Cerebellar nuclear complex (tissue), 1 donor: ENCODE measurements at regions not wholly inside any gene's neighbourhood (a gene's known extent, or its start where the extent isn't known, plus 50 kb on each side); places are given as distances from the start of the nearest gene placed in this dataset.

Source experiments
- DNase-seq, 2 experiments: peaks; one replicate each; lab custom pipeline; 2025; lab: John Stamatoyannopoulos, UW

GRCh38 chr2:172230889-172231401 is 128.2 kb upstream of the DLX2 start:
- peak in 1 of 2 experiments; percentile 20 for DNase-seq

DNA sequence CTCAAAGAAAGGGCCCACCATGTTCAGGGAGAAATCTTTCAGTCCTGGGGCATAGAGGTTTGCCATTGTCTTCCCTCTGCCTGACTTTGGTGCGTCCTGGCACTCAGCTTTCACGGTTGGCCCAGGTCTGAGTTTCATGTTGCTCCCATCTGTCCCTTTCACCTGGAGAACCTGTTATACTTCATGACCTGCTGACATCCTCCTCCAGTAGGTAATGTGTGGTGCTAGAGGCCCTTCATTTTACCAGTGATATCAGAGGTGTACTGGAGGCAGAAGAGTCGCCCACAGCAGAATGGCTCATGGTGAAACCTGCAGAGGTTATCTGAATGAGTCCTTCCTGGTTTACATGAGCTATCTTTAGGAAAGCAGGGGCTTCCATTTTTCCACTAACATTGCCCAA is 128.8 kb upstream of the DLX2 start:
- DNase-seq = peak in 1 of 2 experiments; percentile 33

DNA sequence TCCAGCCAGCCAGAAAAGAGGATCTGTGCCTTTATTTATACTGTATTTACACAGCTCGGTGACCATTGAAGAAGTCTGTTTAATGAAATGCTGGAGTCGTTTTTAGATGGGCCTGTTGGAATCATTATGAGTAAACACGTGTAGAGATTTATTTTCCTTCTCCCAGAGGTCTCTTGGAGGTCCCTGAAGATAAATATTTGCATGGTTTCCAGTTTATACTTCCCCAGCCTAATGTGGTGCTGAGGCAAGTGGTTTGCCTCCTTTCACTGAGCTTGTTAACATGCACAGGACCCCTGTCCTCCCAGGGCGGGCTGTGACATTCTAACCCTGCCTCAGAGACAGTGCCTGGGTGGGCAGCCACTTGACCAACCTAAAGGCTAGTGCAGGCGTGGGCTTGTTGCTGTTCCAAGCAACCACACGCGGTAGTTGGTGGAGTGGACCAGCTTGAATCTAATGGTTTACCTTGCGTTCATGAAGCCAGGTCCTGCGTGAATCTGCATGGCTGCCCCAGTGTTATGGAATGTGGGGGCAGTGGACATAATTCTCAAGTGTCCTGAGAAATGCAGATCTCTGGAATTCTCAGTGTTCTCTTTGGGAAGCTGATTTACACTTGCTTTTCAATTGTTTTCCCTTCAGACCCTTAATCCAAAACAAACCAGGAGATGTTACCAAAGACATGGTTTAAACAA is 130.2 kb upstream of the DLX2 start:
- no peak for DNase-seq

DNA sequence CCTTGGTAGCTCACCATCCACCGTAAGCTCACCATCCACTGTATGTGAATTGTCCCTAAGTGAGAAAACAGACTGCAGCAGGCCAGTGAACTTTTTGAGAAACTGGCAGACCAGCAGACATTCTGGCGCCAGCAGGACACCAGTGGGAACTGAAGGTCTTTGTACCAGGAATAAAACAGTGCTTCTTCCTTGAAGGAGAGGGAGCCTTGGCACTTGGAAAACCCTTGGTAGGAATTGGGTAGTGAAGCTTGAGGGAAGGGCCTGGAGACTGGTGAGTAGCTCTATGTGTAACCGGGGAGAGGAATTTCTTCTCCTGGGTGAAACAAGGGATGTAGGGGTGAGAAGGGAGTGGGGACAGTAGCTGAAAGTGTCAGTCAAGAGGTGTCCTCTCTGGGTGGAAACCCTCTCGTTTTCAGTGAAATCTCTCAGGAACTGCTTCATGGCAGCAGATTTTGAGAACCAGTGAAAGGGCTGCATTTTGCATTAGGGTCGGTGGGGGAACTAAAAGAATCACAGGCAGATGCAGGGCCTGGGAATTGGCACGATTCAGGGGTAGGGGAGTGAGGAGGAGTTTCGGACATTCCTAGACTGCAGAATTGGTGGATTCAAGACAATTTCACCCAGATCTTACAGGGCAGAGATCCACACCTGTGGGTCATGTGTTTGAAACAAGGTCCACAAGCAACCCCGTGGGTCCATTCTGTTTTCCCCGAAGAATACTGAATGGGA is 131.5 kb upstream of the DLX2 start:
- no peak for DNase-seq

DNA sequence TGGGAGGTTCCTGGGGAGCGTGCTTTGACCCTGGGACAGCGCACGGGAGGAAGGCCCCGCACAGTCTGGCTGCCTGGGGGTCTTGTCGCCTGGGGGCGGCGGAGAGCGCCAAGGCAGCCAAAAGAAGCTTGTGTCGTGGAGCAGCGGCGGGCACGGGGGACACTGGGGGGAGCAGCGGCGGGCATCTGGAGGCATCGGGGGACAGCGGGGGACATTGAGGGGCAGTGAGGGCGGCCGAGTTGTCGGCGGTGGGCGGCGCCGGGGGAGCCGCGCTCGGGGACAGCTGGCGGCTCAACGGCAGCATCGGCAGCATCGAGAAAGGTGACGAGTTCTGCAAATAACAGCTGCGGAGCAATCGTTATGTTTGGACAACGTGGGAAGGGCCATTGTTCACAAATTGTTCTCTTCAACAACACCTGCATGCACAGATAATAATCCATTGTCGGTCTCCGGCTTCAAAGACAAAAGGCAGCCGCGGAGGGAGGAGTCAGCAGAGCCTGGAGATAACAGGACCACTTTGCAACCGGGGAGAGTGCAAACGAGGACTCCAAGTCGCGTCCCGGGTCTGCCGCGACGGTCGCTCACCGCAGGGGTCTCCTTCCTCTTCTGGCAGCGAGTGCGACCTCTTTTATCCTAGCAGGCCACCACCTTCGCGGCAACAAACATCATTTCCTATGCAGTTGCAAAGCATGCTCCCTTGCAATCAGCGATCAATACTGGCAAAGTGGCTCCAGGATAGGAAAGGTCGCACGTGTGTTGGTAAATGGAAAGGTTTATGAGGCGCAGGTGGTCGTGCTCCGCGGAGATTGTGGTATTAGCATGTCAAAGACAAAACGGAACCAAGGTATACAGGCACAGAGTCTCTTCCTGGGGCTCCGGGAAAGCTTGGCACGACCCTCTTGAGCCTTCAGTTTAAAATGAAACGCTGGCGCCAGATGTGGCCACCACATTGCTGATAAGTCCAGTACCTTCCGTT is 132.3 kb upstream of the DLX2 start:
- no peak for DNase-seq

DNA sequence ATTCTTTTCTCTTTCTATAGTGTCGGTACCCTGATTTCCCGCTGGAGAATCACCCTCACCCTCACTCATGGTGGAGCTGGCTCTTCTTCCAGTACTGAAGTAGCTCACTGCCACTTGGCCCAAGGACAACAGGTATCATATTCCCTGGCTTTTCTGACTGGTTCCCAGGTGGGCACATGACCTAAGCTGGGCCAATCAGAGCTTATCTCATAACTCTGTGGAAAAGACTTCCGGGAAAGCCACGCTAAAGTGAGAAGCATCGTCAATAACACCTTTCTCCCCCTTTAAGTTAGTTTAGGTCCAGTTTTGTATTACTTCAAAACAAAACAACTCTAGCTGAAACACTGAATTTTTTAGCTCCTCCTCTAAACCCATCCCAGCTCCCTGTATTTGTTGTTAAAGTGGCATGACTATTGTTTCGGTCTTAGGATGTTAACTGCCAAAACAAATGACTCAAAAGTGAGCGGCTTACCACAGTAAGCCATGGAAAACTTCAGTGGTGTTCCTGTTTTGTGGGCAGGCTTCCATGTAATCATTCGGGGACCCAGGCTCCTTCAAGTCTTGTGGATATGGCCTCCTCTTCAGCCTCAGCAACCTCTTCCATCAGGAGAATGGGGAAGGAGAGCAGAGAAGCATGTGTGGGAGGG is 137.4 kb upstream of the DLX2 start:
- DNase-seq = no peak

GRCh38 chr2:172241222-172241621 is 138.5 kb upstream of the DLX2 start:
- DNase-seq = no peak

DNA sequence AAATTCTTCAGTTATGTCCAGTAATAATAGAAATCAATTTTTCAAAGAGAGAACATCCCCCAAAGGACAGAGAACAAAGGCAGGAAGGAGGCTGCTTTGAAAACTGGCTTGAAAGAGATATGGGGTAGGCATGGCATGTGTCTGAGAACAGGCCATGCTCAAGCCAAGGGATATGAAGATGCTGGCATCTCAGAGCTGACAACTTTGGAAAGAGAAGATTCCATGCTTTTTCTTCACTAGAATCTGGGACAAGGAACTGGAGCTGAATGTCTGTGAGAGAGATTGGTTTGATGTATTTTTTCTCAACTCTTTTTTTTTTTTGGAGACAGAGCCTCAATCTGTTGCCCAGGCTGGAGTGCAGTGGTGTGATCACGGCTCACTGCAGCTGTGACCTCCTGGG is 139.8 kb upstream of the DLX2 start:
- DNase-seq = no peak

DNA sequence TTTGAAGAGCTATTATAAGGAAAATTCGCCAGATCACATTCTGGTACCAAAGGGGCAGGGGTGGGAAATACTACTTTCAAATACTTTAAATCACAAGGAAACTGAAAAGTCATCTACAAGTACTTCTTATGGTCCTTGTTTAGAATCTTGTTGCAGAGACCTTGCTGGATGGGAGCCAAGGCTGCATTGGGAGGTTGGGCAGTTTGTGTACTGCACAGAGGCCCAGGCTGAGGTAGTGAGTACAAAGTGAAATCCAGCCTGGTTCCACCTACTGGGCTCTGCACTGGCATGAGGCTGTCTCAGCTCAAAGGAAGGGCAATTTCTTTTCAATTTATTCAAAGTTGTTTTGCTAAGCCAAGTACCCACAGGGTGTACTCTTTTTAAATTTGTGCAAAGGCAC is 140.3 kb upstream of the DLX2 start:
- no peak for DNase-seq

- no peak for DNase-seq
These were observed 141.9 kb upstream of the DLX2 start for GRCh38 chr2:172244419-172245130.

GRCh38 chr2:172246649-172247048 is 143.9 kb upstream of the DLX2 start:
- DNase-seq = no peak

DNA sequence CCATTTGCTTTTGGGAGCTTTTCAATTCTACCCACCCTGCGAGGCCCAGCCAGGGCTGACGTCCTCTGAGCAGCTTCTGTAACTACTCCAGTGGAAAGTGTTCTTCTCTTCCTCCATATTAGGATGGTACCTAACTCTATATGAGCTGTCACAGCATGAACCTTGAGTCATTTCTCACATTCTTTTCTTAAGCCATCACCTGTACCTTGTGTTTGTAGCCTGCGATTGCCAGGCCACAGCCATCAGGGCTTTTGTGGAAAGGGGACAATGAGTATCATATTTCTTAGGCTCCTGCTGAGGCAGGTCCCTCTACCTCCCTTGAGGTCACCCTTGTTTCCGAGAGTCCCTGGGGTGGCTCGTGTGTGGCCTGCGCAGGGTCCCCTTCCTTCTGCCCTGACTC is 144.5 kb upstream of the DLX2 start:
- no peak for DNase-seq

DNA sequence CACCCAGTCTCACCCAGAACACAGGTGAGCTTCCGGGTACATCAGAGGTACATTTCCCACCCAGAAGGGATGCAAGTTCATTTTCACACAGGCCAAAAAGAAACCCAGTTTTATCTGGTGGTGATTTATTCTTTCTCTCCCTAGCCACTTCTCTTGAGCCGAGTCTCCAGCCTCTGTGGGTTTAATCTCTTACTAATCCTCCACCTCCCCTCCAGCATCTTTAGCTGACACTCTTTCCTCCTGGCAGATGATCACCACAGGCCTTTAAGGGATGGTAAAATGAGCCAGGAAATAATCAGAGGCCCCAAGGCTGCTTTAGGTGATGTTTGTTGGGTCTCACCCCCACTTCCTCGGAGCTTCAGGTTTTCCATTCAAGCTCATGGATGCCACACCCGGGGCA is 145.7 kb upstream of the DLX2 start:
- DNase-seq = no peak

GRCh38 chr2:172248785-172249187 is 146.1 kb upstream of the DLX2 start:
- no peak for DNase-seq

DNA sequence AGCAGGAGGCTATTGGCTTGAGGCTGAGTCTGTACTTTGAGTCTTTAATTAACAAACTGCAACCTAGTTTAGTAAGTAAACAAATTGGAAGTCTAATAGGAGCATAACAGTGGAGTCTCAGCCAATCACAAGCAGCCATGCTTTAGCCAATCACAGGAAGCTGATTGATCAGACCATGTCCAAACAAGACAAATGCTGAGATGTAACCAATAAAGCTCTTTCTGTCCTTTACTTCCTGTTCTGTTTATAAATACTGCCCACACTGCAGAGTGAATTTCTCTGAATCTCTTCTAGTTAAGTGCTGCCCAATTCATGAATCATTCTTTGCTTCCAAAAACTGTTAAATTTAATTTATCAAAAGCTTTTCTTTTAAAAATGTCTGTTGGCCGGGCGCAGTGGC is 146.6 kb upstream of the DLX2 start:
- DNase-seq = no peak

DNA sequence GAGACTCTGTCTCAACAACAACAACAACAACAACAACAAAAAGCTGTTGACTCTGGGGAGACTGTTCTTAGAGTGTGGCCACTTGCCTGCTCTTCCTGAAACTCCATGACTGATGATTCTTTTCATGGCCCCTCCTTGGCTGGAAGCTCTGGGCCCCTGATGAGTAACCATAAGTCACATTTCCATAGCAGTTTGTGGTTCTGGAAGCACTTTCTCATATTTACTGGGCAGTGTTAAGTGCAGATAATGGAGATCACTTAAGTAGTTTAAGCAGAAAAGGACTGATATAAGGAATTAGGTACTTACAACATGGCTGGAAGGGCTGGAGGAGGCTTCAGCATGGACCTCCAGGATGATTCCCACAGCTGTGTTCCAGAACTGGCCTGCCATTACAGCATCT is 147.3 kb upstream of the DLX2 start:
- DNase-seq = no peak

DNA sequence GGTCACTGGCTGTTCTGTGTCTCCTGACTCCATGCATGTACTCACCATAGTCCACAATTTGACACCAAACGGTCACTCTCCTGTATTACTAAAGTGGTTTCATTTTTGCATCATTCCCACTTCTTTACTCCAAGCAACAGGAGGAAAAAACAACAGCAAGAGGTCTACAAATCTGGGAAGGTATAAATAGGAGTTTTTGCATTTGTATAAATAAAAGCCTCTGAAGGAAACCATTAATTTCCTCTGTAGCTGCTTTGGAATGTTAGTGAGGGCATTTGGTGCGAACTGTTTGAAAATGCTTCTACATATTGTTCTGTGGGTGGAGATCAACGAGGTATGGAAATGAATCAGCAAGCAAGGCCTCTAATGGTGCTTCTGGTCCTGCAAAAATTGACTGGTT is 148.5 kb upstream of the DLX2 start:
- no peak for DNase-seq

DNA sequence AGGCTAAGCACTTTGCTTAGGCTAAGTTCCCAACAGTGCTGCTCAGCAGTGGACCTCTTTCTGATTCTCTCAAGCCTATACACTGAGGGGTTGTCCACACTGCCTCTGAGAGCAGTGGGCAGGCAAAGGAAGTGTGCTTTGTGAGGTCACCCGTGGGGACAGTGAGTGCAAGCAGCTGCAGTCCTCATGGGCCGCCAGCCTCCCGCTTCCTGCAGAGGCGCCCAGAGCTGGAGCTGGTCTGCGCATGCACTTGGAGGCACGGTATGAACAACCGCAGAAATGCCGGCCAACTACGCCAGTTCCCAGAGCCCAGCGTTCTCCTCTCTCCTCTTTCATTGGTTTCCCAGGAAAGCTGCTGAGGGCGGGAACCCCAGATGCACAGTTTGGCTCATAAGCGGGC is 149.5 kb upstream of the DLX2 start:
- DNase-seq = no peak

DNA sequence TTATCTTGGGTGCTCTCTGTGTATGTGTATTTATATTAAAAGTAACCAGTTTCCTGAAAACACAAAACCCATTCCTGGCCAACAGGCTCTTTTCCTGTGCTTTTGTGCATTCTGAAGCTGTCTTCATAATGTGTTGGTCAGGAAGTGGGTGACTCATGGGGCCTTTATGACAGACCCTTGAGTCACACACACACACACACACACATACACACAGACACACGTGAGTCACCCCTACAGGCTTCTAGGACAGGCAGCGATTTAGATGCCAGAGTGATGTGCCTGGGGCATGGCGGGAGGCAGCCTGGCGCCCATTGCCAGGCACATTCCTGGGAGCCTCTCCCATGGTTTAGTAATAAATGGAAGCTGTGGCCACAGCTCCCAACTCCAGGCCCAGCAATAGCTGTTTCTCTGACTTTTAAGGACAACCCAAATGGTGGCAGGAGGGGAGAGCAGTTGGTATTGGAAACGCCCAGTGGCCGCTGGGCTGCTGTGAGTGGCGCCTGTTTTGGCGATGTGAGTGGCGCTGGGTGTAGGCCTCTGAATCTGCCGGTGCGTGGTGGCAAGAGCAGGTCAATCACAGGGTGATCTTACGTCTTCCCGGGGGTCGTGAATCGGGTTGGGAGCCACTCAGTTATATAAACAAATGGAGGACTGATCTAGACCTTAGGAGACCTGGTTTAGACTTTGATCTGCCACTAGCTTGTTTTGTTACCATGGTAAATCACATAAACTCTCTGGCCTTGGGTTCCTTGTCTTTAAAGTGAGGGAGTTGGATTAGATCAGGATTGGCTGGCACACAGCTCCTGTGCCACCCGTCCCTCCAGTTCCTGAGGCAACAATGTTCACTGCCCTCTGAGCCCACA is 150.7 kb upstream of the DLX2 start:
- no peak for DNase-seq

DNA sequence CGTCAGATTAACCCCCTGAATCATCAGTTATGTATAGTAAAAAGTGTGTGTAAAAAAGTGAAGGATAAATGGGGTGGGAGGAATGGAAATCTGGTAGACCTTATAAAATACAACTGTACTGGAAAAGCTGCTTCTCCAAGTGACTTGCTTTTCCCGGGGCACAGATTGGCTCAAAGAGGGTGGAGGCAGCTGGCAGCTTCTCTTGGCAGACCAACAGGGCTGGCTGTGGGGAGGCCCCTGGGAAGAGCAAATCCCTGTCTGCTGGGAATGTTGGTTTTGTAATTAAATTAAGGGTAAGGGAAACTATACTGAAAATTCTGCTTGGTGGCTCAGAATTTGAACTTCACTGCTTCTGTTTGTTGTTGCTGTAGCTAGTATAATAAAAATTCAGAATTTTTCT is 154.2 kb upstream of the DLX2 start:
- peak in 1 of 2 experiments; percentile 2 for DNase-seq
